Neural cell (in vitro differentiated cells): ENCODE measurements at regions not wholly inside any gene's neighbourhood (a gene's known extent, or its start where the extent isn't known, plus 50 kb on each side); places are given as distances from the start of the nearest gene placed in this dataset.

ENCODE experiments used
- EP300 ChIP-seq: fragments of 450-650 bp; conservative IDR thresholded peaks from 2 replicates; pipeline ENCODE4 v1.6.1; 2014; ENCODE audit warnings: antibody characterized with exemption, mild to moderate bottlenecking, moderate library complexity; ENCODE audit not compliant: poor library complexity, severe bottlenecking
- EZH2 ChIP-seq: fragments of 200-600, 300-800 bp; shearing (Covaris generic), sonication (generic); IDR thresholded peaks from 2 replicates; pipeline ENCODE4 v1.6.1; 2014; ENCODE audit warnings: antibody characterized with exemption, low read length, borderline replicate concordance, mild to moderate bottlenecking; ENCODE audit not compliant: insufficient read depth, poor library complexity, severe bottlenecking
- MXI1 ChIP-seq: fragments of 450-650 bp; conservative IDR thresholded peaks from 2 replicates; pipeline ENCODE4 v1.6.1; 2014; ENCODE audit warnings: antibody characterized with exemption, mild to moderate bottlenecking; ENCODE audit not compliant: poor library complexity, severe bottlenecking
- RAD21 ChIP-seq: fragments of 450-650 bp; conservative IDR thresholded peaks from 2 replicates; pipeline ENCODE4 v1.6.1; 2014; ENCODE audit warnings: antibody characterized with exemption, mild to moderate bottlenecking, moderate library complexity
- SMC3 ChIP-seq: fragments of 450-650 bp; conservative IDR thresholded peaks from 2 replicates; pipeline ENCODE4 v1.6.1; 2014; ENCODE audit warnings: antibody characterized with exemption, mild to moderate bottlenecking, moderate library complexity; ENCODE audit not compliant: poor library complexity
- TAF1 ChIP-seq: IDR thresholded peaks from 2 replicates; pipeline ENCODE4 v1.6.1; 2012; ENCODE audit warnings: low read depth
- TF ChIP-seq, protein P1 (sequence below): fragments of 450-650 bp; IDR thresholded peaks from 2 replicates; pipeline ENCODE4 v1.5.1; 2014; ENCODE audit warnings: antibody characterized with exemption, mild to moderate bottlenecking, moderate library complexity; ENCODE audit not compliant: poor library complexity, severe bottlenecking
- TF ChIP-seq, protein P2 (sequence below): IDR thresholded peaks from 2 replicates; pipeline ENCODE4 v1.6.1; 2012; ENCODE audit warnings: borderline replicate concordance

DNA sequence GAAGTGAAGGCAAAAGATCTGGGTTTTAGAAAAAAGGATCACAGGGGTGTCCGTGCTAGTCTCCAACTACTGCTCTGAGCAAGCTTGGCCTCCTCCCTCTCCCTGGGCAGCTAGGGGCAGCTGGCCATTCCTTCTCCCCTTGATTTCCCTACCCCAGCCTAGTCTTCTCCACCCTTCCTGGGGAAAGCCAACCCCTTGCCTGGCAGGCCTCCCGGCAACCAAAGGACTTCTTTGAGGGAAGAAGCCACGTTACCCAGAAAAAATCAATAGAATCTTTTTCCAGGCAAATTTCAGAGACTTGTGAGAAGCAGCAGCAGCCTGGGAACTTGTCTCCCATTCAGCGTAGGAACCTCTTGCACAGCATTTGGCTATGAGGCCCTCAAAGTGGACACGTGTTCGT lies 91.5 kb downstream of the MIAT start:
- TF ChIP-seq, protein P1, sequence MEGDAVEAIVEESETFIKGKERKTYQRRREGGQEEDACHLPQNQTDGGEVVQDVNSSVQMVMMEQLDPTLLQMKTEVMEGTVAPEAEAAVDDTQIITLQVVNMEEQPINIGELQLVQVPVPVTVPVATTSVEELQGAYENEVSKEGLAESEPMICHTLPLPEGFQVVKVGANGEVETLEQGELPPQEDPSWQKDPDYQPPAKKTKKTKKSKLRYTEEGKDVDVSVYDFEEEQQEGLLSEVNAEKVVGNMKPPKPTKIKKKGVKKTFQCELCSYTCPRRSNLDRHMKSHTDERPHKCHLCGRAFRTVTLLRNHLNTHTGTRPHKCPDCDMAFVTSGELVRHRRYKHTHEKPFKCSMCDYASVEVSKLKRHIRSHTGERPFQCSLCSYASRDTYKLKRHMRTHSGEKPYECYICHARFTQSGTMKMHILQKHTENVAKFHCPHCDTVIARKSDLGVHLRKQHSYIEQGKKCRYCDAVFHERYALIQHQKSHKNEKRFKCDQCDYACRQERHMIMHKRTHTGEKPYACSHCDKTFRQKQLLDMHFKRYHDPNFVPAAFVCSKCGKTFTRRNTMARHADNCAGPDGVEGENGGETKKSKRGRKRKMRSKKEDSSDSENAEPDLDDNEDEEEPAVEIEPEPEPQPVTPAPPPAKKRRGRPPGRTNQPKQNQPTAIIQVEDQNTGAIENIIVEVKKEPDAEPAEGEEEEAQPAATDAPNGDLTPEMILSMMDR, result no peak
- TF ChIP-seq TAF1, result no peak
- TF ChIP-seq EP300, result no peak
- TF ChIP-seq MXI1, result no peak
- TF ChIP-seq EZH2, result no peak
- TF ChIP-seq RAD21, result no peak
- TF ChIP-seq, protein P2, sequence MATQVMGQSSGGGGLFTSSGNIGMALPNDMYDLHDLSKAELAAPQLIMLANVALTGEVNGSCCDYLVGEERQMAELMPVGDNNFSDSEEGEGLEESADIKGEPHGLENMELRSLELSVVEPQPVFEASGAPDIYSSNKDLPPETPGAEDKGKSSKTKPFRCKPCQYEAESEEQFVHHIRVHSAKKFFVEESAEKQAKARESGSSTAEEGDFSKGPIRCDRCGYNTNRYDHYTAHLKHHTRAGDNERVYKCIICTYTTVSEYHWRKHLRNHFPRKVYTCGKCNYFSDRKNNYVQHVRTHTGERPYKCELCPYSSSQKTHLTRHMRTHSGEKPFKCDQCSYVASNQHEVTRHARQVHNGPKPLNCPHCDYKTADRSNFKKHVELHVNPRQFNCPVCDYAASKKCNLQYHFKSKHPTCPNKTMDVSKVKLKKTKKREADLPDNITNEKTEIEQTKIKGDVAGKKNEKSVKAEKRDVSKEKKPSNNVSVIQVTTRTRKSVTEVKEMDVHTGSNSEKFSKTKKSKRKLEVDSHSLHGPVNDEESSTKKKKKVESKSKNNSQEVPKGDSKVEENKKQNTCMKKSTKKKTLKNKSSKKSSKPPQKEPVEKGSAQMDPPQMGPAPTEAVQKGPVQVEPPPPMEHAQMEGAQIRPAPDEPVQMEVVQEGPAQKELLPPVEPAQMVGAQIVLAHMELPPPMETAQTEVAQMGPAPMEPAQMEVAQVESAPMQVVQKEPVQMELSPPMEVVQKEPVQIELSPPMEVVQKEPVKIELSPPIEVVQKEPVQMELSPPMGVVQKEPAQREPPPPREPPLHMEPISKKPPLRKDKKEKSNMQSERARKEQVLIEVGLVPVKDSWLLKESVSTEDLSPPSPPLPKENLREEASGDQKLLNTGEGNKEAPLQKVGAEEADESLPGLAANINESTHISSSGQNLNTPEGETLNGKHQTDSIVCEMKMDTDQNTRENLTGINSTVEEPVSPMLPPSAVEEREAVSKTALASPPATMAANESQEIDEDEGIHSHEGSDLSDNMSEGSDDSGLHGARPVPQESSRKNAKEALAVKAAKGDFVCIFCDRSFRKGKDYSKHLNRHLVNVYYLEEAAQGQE, result no peak
- no peak for TF ChIP-seq SMC3
